Endodermal cell (in vitro differentiated cells): ENCODE measurements at regions not wholly inside any gene's neighbourhood (a gene's known extent, or its start where the extent isn't known, plus 50 kb on each side); places are given as distances from the start of the nearest gene placed in this dataset.

Experiments
- DNase-seq: peaks from one replicate; pipeline ENCODE4 v3.0.0-alpha.2; 2017
- H3K27ac ChIP-seq: 2 replicates; pipeline ENCODE4 v1.5.1; 2013; ENCODE audit warnings: mild to moderate bottlenecking, low read depth, low read length, moderate library complexity
- H3K27me3 ChIP-seq: 2 replicates; pipeline ENCODE4 v1.6.1; 2013; ENCODE audit warnings: mild to moderate bottlenecking, low read length, moderate library complexity; ENCODE audit not compliant: insufficient read depth, control insufficient read depth, poor library complexity, severe bottlenecking
- H3K36me3 ChIP-seq: 2 replicates; pipeline ENCODE4 v1.7.0; 2013; ENCODE audit warnings: mild to moderate bottlenecking, low read length, moderate library complexity; ENCODE audit not compliant: control insufficient read depth, insufficient read depth
- H3K4me1 ChIP-seq: one replicate; pipeline ENCODE4 v1.7.0; 2013; ENCODE audit warnings: low read length; ENCODE audit not compliant: control insufficient read depth, insufficient read depth
- H3K4me3 ChIP-seq: 2 replicates; pipeline ENCODE4 v1.5.1; 2013; ENCODE audit warnings: mild to moderate bottlenecking, low read length, moderate library complexity
- H3K9ac ChIP-seq: 2 replicates; pipeline ENCODE4 v1.6.1; 2013; ENCODE audit warnings: mild to moderate bottlenecking, low read length, moderate library complexity; ENCODE audit not compliant: poor library complexity, severe bottlenecking; ENCODE audit errors: extremely low read depth
- H3K9me3 ChIP-seq: 2 replicates; pipeline ENCODE4 v1.6.1; 2013; ENCODE audit warnings: mild to moderate bottlenecking, low read length, moderate library complexity; ENCODE audit not compliant: control insufficient read depth
- H3K27ac Mint-ChIP-seq: 2 replicates; pipeline ENCODE4 v1.8.0; 2020; ENCODE audit warnings: mixed read lengths
- H3K27me3 Mint-ChIP-seq: 2 replicates; pipeline ENCODE4 v1.8.0; 2021; ENCODE audit warnings: mild to moderate bottlenecking, mixed read lengths; ENCODE audit not compliant: insufficient read depth
- H3K36me3 Mint-ChIP-seq: 2 replicates; pipeline ENCODE4 v1.8.0; 2020; ENCODE audit warnings: low read depth, mixed read lengths
- H3K4me1 Mint-ChIP-seq: 2 replicates; pipeline ENCODE4 v1.8.0; 2020; ENCODE audit warnings: mixed read lengths
- H3K4me3 Mint-ChIP-seq: 2 replicates; pipeline ENCODE4 v1.8.0; 2020; ENCODE audit warnings: mild to moderate bottlenecking, moderate library complexity, mixed read lengths
- H3K9me3 Mint-ChIP-seq: 2 replicates; pipeline ENCODE4 v1.8.0; 2020; ENCODE audit warnings: mild to moderate bottlenecking, mixed read lengths
- WGBS, 2 experiments: methylation state at CpG; one replicate each; pipeline versions ENCODE4 v1.1.5 to v1.1.7; 2013; ENCODE audit warnings: missing lambda C conversion rate in 2 of 2, mixed read lengths in 1 of 2; ENCODE audit not compliant: insufficient coverage in 1 of 2, insufficient read length in 1 of 2; 5-methylcytosine and 5-hydroxymethylcytosine counted together
- TF ChIP-seq, protein P1 (sequence below): fragments of 200-600 bp; sonication (generic); conservative IDR thresholded peaks from 2 replicates; pipeline ENCODE4 v1.5.0; 2021; ENCODE audit warnings: antibody characterized with exemption, mild to moderate bottlenecking

DNA sequence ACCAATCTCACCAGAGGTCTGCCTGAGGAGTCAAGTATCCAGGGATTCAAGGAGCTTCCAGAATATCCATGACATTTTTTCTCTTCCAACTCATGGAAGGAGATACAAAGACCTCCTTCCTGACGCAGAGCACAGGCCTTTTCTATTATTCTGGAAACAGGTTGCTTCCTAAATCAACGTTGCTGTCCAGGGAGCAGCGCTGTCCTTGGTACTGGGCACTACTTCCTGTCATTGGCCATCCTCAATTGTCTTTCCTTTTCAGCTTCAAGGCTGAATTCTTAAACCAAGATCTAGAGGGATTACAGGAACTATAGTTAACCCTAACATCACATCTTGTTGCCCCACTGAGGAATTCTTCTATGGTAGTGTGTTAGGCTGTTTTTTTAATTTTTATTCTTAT, 50.4 kb upstream of the TBC1D21 start:
- H3K4me1 ChIP-seq = no peaks in the 10 kb centered on the region
- H3K9me3 Mint-ChIP-seq = no peaks in the 10 kb centered on the region
- H3K36me3 Mint-ChIP-seq = no peaks in the 10 kb centered on the region
- WGBS, 2 experiments = 25 to 40% methylated on average over 3 of the region's 3 CpGs
- no peak overlapping the region for H3K27ac ChIP-seq
- peaks cover 7% of the 10 kb centered on the region for H3K27me3 Mint-ChIP-seq
- H3K9ac ChIP-seq = no peak overlapping the region
- H3K27me3 ChIP-seq = no peaks in the 10 kb centered on the region
- H3K9me3 ChIP-seq = no peaks in the 10 kb centered on the region
- no peak overlapping the region for H3K4me3 Mint-ChIP-seq
- no peaks in the 10 kb centered on the region for H3K36me3 ChIP-seq
- no peak overlapping the region for H3K4me3 ChIP-seq
- TF ChIP-seq, protein P1, sequence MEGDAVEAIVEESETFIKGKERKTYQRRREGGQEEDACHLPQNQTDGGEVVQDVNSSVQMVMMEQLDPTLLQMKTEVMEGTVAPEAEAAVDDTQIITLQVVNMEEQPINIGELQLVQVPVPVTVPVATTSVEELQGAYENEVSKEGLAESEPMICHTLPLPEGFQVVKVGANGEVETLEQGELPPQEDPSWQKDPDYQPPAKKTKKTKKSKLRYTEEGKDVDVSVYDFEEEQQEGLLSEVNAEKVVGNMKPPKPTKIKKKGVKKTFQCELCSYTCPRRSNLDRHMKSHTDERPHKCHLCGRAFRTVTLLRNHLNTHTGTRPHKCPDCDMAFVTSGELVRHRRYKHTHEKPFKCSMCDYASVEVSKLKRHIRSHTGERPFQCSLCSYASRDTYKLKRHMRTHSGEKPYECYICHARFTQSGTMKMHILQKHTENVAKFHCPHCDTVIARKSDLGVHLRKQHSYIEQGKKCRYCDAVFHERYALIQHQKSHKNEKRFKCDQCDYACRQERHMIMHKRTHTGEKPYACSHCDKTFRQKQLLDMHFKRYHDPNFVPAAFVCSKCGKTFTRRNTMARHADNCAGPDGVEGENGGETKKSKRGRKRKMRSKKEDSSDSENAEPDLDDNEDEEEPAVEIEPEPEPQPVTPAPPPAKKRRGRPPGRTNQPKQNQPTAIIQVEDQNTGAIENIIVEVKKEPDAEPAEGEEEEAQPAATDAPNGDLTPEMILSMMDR = no peak
- H3K27ac Mint-ChIP-seq = no peak overlapping the region
- H3K4me1 Mint-ChIP-seq = no peaks in the 10 kb centered on the region
- DNase-seq = peak; percentile 84
